Stimulated activated CD4-positive, alpha-beta T cell treated with anti-CD3 and anti-CD28 coated beads, Interleukin-1b, Interleukin-23, amount 100 ng/mL, for 48 hours (primary cell): ENCODE measurements at regions not wholly inside any gene's neighbourhood (a gene's known extent, or its start where the extent isn't known, plus 50 kb on each side); places are given as distances from the start of the nearest gene placed in this dataset.

ENCODE experiments used
- DNase-seq: peaks from one replicate; pipeline ENCODE4 v3.0.0-alpha.2; 2020

DNA sequence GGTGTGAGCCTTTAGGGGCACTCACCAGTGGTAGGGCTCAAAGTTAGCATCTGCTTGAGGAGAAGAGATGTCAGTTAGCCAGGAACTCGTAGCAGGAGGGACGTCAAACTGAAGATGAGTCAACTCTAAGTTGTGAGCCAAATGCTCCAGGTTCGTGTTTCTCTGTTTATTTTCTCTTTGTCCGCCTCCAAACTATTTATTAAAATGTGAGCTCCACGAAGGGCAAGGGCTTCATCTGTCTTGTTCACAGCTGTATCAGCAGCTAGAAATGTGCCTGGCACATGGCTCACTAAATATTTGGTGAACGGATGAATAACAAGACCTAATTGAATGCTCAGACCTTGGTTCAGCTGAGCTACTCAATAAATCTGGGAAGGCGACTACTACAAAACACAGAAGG lies 248.9 kb downstream of the BCOR start:
- DNase-seq, result no peak

GRCh38 chrX:39850209-39850608 lies 247.5 kb downstream of the BCOR start:
- no peak for DNase-seq

- peak; percentile 42 for DNase-seq
Measured at GRCh38 chrX:39850630-39851152, 247.1 kb downstream of the BCOR start.

- no peak for DNase-seq
Measured at GRCh38 chrX:39851745-39852455, 245.9 kb downstream of the BCOR start.

- no peak for DNase-seq
Measured at GRCh38 chrX:39852491-39852890, 245.3 kb downstream of the BCOR start.

GRCh38 chrX:39853417-39854030 lies 244.2 kb downstream of the BCOR start:
- no peak for DNase-seq

- peak; percentile 82 for DNase-seq
Measured at GRCh38 chrX:39854772-39855747, 242.7 kb downstream of the BCOR start.

GRCh38 chrX:39855748-39856129 lies 242.0 kb downstream of the BCOR start:
- peak; percentile 83 for DNase-seq

DNA sequence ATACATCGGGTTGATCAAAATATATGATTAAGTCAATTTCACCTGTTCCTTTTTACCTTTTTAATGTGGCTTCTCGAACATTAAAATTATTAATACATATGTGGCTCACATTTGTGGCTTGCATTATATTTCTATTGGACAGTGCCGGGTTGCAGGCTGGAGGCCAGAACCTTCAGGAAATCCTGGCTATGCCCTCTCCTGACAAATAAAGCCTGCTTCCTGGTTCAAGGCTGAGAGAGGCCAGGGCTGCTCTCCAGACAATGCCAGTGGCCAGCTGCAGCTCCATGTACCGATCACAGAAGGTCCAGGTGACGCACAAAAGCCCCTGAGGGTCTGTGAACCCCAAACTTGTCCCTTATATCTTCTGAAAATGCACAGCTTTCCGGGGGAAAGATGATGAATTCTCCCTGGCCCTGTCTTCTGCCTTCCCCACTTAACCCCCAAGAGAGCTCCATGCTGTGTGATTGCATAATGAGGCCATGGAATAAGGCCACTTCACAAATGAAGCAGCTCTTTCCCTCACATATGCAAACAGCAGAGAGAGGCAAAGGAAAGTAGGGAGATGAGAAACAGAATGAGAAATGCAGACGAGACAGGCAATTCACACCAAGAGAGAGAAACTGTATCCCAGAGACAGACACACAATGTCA lies 241.2 kb downstream of the BCOR start:
- no peak for DNase-seq

GRCh38 chrX:39857780-39858179 lies 240.0 kb downstream of the BCOR start:
- DNase-seq, result peak; percentile 49

DNA sequence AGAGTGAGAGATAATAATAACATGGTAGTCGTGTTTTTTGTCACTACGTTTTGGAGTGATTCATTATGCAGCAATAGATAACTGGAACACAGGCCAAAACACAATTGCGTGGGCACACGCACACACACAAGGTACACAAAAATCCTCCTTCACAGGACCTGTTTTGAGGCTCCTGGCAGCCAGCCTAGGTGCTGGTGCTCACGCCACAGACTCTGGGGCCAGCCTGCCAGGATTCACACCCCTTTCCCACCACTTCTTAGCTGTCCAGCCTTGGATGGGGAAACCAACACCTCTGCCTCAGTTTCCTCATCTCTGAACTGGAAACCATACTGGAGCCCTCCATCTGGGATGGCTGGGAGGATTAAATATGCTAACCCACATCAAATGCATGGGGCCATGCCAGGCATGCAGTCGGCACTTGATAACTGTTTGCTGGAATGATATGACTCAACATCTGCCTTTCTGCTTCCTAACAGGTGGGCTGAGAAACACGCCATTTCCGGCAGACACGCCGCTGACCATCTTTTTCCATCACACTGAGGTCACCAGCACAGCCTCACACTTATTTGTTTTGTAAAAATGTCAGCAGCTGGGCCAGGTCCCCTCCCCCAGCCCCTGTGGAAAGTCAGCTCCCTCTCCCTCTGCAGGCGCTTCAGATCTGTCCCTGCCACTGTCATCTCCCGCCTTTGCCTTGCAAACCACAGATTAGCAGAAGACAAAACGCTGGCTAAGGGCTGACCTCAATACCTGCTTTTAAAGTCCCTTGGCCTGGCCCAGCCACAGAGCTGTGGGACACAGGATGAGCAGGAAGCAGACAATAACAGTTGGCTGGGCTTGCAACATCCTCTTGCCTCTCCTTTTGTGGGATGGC lies 237.5 kb downstream of the BCOR start:
- peak; percentile 89 for DNase-seq

GRCh38 chrX:39862963-39863362 lies 234.8 kb downstream of the BCOR start:
- DNase-seq, result no peak

- DNase-seq, result no peak
Measured at GRCh38 chrX:39866229-39866628, 231.5 kb downstream of the BCOR start.

DNA sequence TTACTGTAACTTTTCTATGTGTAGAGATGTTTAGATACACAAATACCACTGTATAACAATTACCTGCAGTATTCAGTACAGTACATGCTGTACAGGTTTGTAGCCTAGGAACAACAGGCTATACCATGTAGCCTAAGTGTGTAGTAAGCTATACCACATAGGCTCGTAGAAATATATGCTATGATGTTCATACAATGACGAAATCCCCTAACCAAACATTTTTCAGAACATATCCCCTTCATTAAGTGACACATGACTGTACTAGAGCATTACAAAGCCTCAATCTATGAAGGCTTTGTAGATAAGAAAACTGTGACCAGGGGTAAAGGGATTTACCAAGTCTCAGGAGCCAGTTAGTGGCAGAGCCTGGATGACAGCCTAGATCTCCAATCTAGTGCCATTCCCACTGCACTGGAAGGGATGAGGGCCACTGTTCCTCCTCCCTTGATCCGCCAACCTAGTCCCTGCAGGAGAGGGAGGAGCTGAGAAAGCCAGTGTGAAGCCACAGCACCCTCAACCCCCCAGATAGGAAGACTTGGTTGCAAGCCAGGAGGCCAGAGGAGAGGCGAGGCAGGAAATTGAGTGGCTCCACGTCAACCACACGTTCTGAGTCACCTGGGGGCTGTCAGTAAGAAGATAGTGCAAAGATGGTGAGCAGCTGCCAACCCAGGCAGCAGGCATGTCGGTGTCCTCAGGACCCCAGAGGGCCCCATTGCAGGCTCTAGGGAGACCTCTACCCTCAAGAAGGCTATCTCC lies 227.7 kb downstream of the BCOR start:
- peak; percentile 82 for DNase-seq

GRCh38 chrX:39871648-39872047 lies 226.1 kb downstream of the BCOR start:
- DNase-seq, result no peak

- no peak for DNase-seq
Measured at GRCh38 chrX:39873117-39873516, 224.6 kb downstream of the BCOR start.

GRCh38 chrX:39874202-39874816 lies 223.4 kb downstream of the BCOR start:
- DNase-seq, result peak; percentile 84

DNA sequence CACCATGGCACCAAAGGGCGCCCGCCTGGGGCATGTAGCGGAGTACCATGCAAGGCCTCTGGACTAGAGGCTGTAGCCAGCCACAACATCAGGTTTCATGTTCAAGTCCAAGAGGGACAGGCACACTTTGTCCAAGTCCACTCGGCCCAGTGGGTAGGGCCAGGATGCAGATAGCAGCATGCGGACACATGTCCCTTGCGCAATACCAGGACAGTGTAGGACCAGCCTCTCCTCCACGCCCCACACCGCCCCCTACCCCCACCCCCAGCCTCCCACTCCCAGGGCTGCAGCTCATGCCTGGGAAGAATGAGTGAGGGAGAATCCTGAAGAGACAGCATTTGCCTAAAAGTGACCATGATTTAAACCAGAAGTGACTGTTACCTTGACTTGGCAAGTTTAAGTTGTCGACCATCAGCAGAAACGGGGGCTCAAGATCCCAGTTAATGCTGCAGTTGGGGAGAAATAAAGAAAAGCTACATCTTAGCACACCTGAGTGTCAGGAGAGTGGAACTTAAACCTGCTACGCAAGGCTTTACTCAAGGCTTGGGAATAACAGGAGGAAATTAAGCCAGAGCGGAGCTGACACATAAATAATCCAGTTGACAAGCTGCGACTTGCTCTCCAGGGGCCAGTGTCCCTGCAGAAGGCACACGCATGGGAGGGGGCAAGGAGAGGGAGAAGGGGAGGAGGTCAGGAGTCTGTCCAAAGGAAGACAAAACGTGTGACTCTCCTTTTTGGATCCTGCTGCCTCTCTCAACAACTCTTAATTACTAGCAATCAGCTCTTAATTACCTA lies 221.7 kb downstream of the BCOR start:
- DNase-seq, result no peak

DNA sequence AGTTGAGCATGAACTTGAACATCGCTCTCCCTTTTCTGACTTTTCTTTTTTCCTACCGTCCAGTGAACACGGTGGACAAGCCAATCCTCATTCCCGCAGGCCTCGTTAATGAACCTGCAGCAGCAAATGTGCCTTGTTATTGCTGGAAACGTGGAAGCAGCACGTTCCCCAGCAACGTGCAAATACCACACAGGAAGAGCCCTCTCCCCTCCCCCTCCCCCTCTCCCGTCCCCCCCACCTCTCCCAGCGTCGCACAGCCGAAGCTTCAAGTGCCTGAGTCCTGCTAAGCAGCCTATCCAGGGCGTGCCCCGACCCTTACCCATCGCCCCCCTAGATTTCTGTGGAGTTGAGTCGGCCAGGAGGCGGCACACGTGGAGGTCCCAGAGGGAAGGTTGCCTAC lies 219.9 kb downstream of the BCOR start:
- DNase-seq, result no peak

GRCh38 chrX:39883666-39884065 lies 214.1 kb downstream of the BCOR start:
- DNase-seq, result peak; percentile 56
